CD4-positive, alpha-beta T cell (primary cell): ENCODE measurements at regions not wholly inside any gene's neighbourhood (a gene's known extent, or its start where the extent isn't known, plus 50 kb on each side); places are given as distances from the start of the nearest gene placed in this dataset.

Experiments used
- ATAC-seq: fragments of 200-7000 bp; cut with Tn5 transposase; one replicate; pipeline ENCODE4 v1.10.0; 2022; ENCODE audit warnings: mild to moderate bottlenecking; ENCODE audit not compliant: poor library complexity
- CTCF ChIA-PET: fragments of 350-600 bp; sonication (Branson Sonifier 250); formaldehyde crosslinking; loops from one replicate; lab custom pipeline; 2021; ENCODE audit warnings: antibody characterized with exemption, inconsistent platforms; lab: Charles Lee
- POLR2A ChIA-PET: fragments of 350-600 bp; sonication (Branson Sonifier 250); formaldehyde crosslinking; loops from one replicate; lab custom pipeline; 2021; ENCODE audit warnings: antibody characterized with exemption, inconsistent platforms; lab: Charles Lee
- DNase-seq, 14 experiments: peaks; one replicate each; pipeline ENCODE4 v3.0.0-alpha.2; 2013 to 2020; ENCODE audit warnings: mixed read lengths in 2 of 14
- H3K27ac ChIP-seq, 2 donors: one replicate each; pipeline versions ENCODE4 v1.5.1 to v1.7.0; 2013; ENCODE audit warnings: low read length in 2 of 2, low read depth in 1 of 2, mild to moderate bottlenecking in 1 of 2
- H3K27me3 ChIP-seq, 2 experiments: 1 replicate in 1 of 2; 2 replicates in 1 of 2; pipeline versions ENCODE4 v1.6.1 to v1.7.0; 2013; ENCODE audit warnings: low read length in 2 of 2, control low read depth in 1 of 2, mild to moderate bottlenecking in 1 of 2, moderate library complexity in 1 of 2; ENCODE audit not compliant: insufficient read depth in 2 of 2, control insufficient read depth in 1 of 2
- H3K36me3 ChIP-seq: one replicate; pipeline ENCODE4 v1.6.1; 2013; ENCODE audit warnings: low read length, control low read depth; ENCODE audit not compliant: insufficient read depth
- H3K4me1 ChIP-seq: one replicate; pipeline ENCODE4 v1.6.1; 2013; ENCODE audit warnings: low read length, control low read depth; ENCODE audit not compliant: insufficient read depth
- H3K4me3 ChIP-seq: one replicate; pipeline ENCODE4 v1.5.1; 2013; ENCODE audit warnings: mild to moderate bottlenecking, low read length, moderate library complexity
- H3K9me3 ChIP-seq, 2 experiments: 1 replicate in 1 of 2; 2 replicates in 1 of 2; pipeline versions ENCODE4 v1.6.1 to v1.7.0; 2013; ENCODE audit warnings: low read length in 2 of 2, mild to moderate bottlenecking in 2 of 2, control low read depth in 1 of 2, moderate library complexity in 1 of 2; ENCODE audit not compliant: control insufficient read depth in 1 of 2, insufficient read depth in 1 of 2
- H3K27ac Mint-ChIP-seq: one replicate; pipeline ENCODE4 v1.8.0; 2020; ENCODE audit warnings: mixed read lengths
- H3K27me3 Mint-ChIP-seq: one replicate; pipeline ENCODE4 v1.8.0; 2021; ENCODE audit warnings: mixed read lengths
- H3K36me3 Mint-ChIP-seq: one replicate; pipeline ENCODE4 v1.8.0; 2021; ENCODE audit warnings: low read depth, mixed read lengths
- H3K4me1 Mint-ChIP-seq: one replicate; pipeline ENCODE4 v1.8.0; 2021; ENCODE audit warnings: low read depth, mixed read lengths
- H3K4me3 Mint-ChIP-seq: one replicate; pipeline ENCODE4 v1.8.0; 2020; ENCODE audit warnings: mild to moderate bottlenecking, mixed read lengths
- H3K9me3 Mint-ChIP-seq: one replicate; pipeline ENCODE4 v1.8.0; 2020; ENCODE audit warnings: mixed read lengths
- CTCF ChIP-seq: fragments of 200-600 bp; IDR thresholded peaks from one replicate; pipeline ENCODE4 v1.8.0; 2022; ENCODE audit warnings: antibody characterized with exemption, mild to moderate bottlenecking
- intact Hi-C, 2 experiments: fragments of 100-400 bp; cut with DNase I in 1 of 2; cut with micrococcal nuclease in 1 of 2; formaldehyde crosslinking; loops; one replicate each; pipeline versions ENCODE4 v1.15.1 to v1.9.0; 2023 to 2025; cut with DNase I, micrococcal nuclease

- Histone ChIP-seq H3K36me3 (no peaks in the 10 kb centered on the region), H3K9me3 (no peaks in the 10 kb centered on the region), H3K27me3 (no peaks in the 10 kb centered on the region), H3K27ac (no peak overlapping the region), H3K4me3 (no peak overlapping the region), H3K4me1 (no peaks in the 10 kb centered on the region)
- DNase-seq (no peak), ATAC-seq (no peak)
- no peak for TF ChIP-seq CTCF
- H3K9me3 Mint-ChIP-seq = no peaks in the 10 kb centered on the region
- intact Hi-C loops = no loop called here
- no peak overlapping the region for H3K4me3 Mint-ChIP-seq
- CTCF ChIA-PET = no interaction called here
- H3K4me1 Mint-ChIP-seq = no peaks in the 10 kb centered on the region
- H3K27me3 Mint-ChIP-seq = peaks cover 7% of the 10 kb centered on the region
- no peak overlapping the region for H3K27ac Mint-ChIP-seq
- H3K36me3 Mint-ChIP-seq = no peaks in the 10 kb centered on the region
- POLR2A ChIA-PET = no interaction called here
Observed at GRCh38 chr10:129293991-129294700, 172.9 kb upstream of the MGMT start.

DNA sequence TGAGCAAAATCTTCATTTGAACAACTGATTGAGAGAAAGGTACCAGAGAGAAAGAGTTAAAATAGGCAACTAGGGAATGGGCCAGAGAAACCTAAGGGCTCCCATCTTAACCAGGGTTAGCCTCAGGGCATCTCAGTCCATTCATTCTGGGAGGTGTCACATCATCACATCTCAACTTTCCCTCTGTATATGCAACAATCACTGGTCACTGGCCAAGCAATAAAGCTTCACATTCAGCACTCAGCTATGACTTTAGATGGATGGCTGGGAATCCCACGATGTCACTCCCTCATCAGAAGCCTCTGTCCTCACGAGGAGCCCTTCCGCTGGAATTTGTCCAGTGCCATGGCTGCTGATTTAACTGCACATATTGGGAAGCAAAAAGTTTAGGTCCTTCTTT, 172.1 kb upstream of the MGMT start:
- Mint-ChIP-seq H3K36me3 (no peaks in the 10 kb centered on the region), H3K27me3 (peaks cover 2% of the 10 kb centered on the region), H3K4me3 (no peak overlapping the region), H3K9me3 (no peaks in the 10 kb centered on the region), H3K4me1 (no peaks in the 10 kb centered on the region), H3K27ac (no peak overlapping the region)
- ChIA-PET CTCF (no interaction called here), POLR2A (no interaction called here)
- Histone ChIP-seq H3K27me3 (no peaks in the 10 kb centered on the region), H3K9me3 (no peaks in the 10 kb centered on the region), H3K4me3 (no peak overlapping the region), H3K4me1 (no peaks in the 10 kb centered on the region), H3K36me3 (no peaks in the 10 kb centered on the region), H3K27ac (no peak overlapping the region)
- no peak for TF ChIP-seq CTCF
- intact Hi-C loops = no loop called here
- ATAC-seq = no peak
- no peak for DNase-seq

DNA sequence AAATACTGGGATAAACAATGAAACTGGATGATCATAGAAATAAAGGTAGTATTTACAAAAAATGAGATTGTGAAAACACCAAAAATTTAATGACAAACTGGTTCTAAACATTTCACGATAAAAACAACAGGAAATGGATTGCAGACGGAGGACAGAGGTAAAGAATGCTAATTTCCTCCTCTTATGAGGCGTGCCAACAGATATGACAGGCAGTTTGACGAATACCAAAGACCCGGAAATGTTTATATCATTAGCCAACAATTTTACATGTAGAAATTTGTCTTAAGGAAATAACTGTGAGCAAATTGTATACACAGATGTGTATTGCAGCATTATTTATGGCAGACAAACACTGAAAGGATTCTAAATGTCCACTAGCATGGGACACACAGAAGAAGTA, 162.0 kb upstream of the MGMT start:
- Histone ChIP-seq H3K4me3 (no peak overlapping the region), H3K27ac (no peak overlapping the region), H3K36me3 (no peaks in the 10 kb centered on the region), H3K4me1 (no peaks in the 10 kb centered on the region), H3K9me3 (no peaks in the 10 kb centered on the region), H3K27me3 (peaks cover 0 to 4% of the 10 kb centered on the region in 2 experiments)
- Mint-ChIP-seq H3K27me3 (no peaks in the 10 kb centered on the region), H3K36me3 (no peaks in the 10 kb centered on the region), H3K27ac (no peak overlapping the region), H3K4me3 (no peak overlapping the region), H3K9me3 (no peaks in the 10 kb centered on the region), H3K4me1 (no peaks in the 10 kb centered on the region)
- DNase-seq = no peak
- ChIA-PET POLR2A (no interaction called here), CTCF (no interaction called here)
- no peak for ATAC-seq
- no peak for TF ChIP-seq CTCF
- intact Hi-C loops = no loop called here
